Smooth muscle cell (in vitro differentiated cells): ENCODE measurements at regions not wholly inside any gene's neighbourhood (a gene's known extent, or its start where the extent isn't known, plus 50 kb on each side); places are given as distances from the start of the nearest gene placed in this dataset.

Experiments used
- DNase-seq: peaks from one replicate; lab custom pipeline; 2025; ENCODE audit not compliant: unreplicated experiment; lab: John Stamatoyannopoulos, UW
- H2AFZ ChIP-seq: fragments of 200-600 bp; sonication (generic); 2 replicates; pipeline ENCODE4 v1.6.0; 2016; ENCODE audit warnings: antibody characterized with exemption, low read depth, mild to moderate bottlenecking
- H3F3A ChIP-seq: fragments of 200-600 bp; sonication (generic); 2 replicates; pipeline ENCODE4 v1.6.0; 2017; ENCODE audit warnings: antibody characterized with exemption, low read depth
- H3K27ac ChIP-seq: fragments of 200-600 bp; sonication (generic); 2 replicates; pipeline ENCODE4 v1.5.1; 2016; ENCODE audit warnings: low read depth, mild to moderate bottlenecking
- H3K27me3 ChIP-seq: fragments of 200-600 bp; sonication (generic); 2 replicates; pipeline ENCODE4 v1.6.1; 2016; ENCODE audit warnings: low read depth, mild to moderate bottlenecking
- H3K36me3 ChIP-seq: fragments of 200-600 bp; sonication (generic); 2 replicates; pipeline ENCODE4 v1.5.1; 2016; ENCODE audit warnings: low read depth
- H3K4me1 ChIP-seq: fragments of 200-600 bp; sonication (generic); 2 replicates; pipeline ENCODE4 v1.5.1; 2016; ENCODE audit warnings: low read depth
- H3K4me2 ChIP-seq: fragments of 200-600 bp; sonication (generic); 2 replicates; pipeline ENCODE4 v1.6.0; 2016; ENCODE audit warnings: mild to moderate bottlenecking
- H3K4me3 ChIP-seq: fragments of 200-600 bp; sonication (generic); 2 replicates; pipeline ENCODE4 v1.5.1; 2016; ENCODE audit warnings: mild to moderate bottlenecking
- H3K79me2 ChIP-seq: fragments of 200-600 bp; sonication (generic); 2 replicates; pipeline ENCODE4 v1.6.0; 2016; ENCODE audit warnings: low read depth, mild to moderate bottlenecking
- H3K9ac ChIP-seq: fragments of 200-600 bp; sonication (generic); 2 replicates; pipeline ENCODE4 v1.6.0; 2016; ENCODE audit warnings: low read depth
- H3K9me3 ChIP-seq: fragments of 200-600 bp; sonication (generic); replicated peaks from 2 replicates; pipeline ENCODE4 v1.5.1; 2016; ENCODE audit warnings: low read depth
- H4K20me1 ChIP-seq: fragments of 200-600 bp; sonication (generic); 2 replicates; pipeline ENCODE4 v1.6.0; 2016; ENCODE audit warnings: low read depth
- WGBS: methylation state at CpG from one replicate; pipeline ENCODE4 v1.1.7; 2016; ENCODE audit warnings: low lambda C conversion rate; 5-methylcytosine and 5-hydroxymethylcytosine counted together
- TF ChIP-seq, protein P1 (sequence below): fragments of 200-600 bp; sonication (generic); IDR thresholded peaks from 2 replicates; pipeline ENCODE4 v1.5.1; 2017; ENCODE audit warnings: borderline replicate concordance, mild to moderate bottlenecking, antibody characterized with exemption; ENCODE audit not compliant: insufficient read depth, poor library complexity, severe bottlenecking

GRCh38 chr9:116007824-116008223 is 145.8 kb upstream of the PAPPA start:
- Histone ChIP-seq H3K27me3 (no peaks in the 10 kb centered on the region), H3F3A (peaks cover 5% of the 10 kb centered on the region), H4K20me1 (no peaks in the 10 kb centered on the region), H3K27ac (no peak overlapping the region), H3K4me2 (no peak overlapping the region), H3K9me3 (no peaks in the 10 kb centered on the region), H3K4me1 (no peaks in the 10 kb centered on the region), H3K4me3 (no peak overlapping the region), H2AFZ (no peak overlapping the region), H3K36me3 (no peaks in the 10 kb centered on the region), H3K9ac (no peak overlapping the region), H3K79me2 (no peaks in the 10 kb centered on the region)
- no peak for DNase-seq
- TF ChIP-seq, protein P1, sequence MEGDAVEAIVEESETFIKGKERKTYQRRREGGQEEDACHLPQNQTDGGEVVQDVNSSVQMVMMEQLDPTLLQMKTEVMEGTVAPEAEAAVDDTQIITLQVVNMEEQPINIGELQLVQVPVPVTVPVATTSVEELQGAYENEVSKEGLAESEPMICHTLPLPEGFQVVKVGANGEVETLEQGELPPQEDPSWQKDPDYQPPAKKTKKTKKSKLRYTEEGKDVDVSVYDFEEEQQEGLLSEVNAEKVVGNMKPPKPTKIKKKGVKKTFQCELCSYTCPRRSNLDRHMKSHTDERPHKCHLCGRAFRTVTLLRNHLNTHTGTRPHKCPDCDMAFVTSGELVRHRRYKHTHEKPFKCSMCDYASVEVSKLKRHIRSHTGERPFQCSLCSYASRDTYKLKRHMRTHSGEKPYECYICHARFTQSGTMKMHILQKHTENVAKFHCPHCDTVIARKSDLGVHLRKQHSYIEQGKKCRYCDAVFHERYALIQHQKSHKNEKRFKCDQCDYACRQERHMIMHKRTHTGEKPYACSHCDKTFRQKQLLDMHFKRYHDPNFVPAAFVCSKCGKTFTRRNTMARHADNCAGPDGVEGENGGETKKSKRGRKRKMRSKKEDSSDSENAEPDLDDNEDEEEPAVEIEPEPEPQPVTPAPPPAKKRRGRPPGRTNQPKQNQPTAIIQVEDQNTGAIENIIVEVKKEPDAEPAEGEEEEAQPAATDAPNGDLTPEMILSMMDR, result no peak
- WGBS, result 94% methylated on average over 2 of the region's 2 CpGs

- WGBS, result 67% methylated on average over 5 of the region's 5 CpGs
- no peak for DNase-seq
Measured at GRCh38 chr9:116008278-116008677, 145.3 kb upstream of the PAPPA start.

DNA sequence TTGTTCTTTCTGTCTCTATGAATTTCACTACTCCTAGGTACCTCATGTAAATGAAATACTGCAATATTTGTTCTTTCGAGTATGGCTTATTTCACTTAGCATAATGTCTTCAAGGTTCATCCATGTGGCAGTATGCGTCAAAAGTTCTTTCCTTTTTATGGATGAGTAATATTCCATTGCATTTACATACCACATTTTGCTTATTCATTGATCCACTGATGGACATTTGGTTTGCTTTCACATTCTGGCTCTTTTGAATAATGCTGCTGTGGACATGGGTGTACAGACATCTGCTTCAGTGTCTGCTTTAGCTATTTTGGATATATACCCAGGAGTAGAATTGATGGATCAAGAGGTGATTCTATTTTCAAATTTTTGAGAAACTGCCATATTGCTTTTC is 144.2 kb upstream of the PAPPA start:
- no peaks in the 10 kb centered on the region for H3K36me3 ChIP-seq
- H3K4me1 ChIP-seq, result no peaks in the 10 kb centered on the region
- H4K20me1 ChIP-seq, result no peaks in the 10 kb centered on the region
- H3K4me2 ChIP-seq, result no peak overlapping the region
- no peaks in the 10 kb centered on the region for H3K27me3 ChIP-seq
- DNase-seq, result no peak
- no peak overlapping the region for H3K9ac ChIP-seq
- TF ChIP-seq, protein P1, result no peak
- no peak overlapping the region for H3K4me3 ChIP-seq
- WGBS, result 92% methylated on average over 2 of the region's 2 CpGs
- peaks cover 5% of the 10 kb centered on the region for H3F3A ChIP-seq
- no peaks in the 10 kb centered on the region for H3K79me2 ChIP-seq
- no peaks in the 10 kb centered on the region for H3K9me3 ChIP-seq
- H2AFZ ChIP-seq, result no peak overlapping the region
- no peak overlapping the region for H3K27ac ChIP-seq

More at GRCh38 chr9:116008278-116008677, 145.3 kb upstream of the PAPPA start:
- H3K9ac ChIP-seq, result no peak overlapping the region
- no peak overlapping the region for H3K27ac ChIP-seq
- no peaks in the 10 kb centered on the region for H3K27me3 ChIP-seq
- H3K9me3 ChIP-seq, result no peaks in the 10 kb centered on the region
- H3K79me2 ChIP-seq, result no peaks in the 10 kb centered on the region
- no peaks in the 10 kb centered on the region for H4K20me1 ChIP-seq
- no peak overlapping the region for H2AFZ ChIP-seq
- TF ChIP-seq, protein P1, result no peak
- H3F3A ChIP-seq, result peaks cover 5% of the 10 kb centered on the region
- H3K4me2 ChIP-seq, result no peak overlapping the region
- no peaks in the 10 kb centered on the region for H3K4me1 ChIP-seq
- H3K4me3 ChIP-seq, result no peak overlapping the region
- no peaks in the 10 kb centered on the region for H3K36me3 ChIP-seq

DNA sequence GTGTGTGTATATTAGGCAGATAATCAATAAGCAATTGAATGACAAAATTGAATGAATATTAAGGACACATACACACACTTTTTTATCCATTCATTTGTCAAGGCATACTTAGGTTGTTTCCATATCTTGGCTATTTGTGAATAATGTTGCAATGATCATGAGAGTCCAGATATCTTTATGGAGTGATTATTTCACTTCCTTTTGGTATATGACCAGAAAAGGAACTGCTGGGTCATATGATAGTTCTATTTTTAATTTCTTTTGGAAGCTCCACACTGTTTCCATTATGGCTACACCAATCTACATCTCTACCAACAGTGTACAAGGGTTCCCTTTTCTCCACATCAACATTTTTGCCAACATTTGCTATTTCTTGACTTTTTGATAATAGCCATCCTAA is 137.7 kb upstream of the PAPPA start:
- no peaks in the 10 kb centered on the region for H3K4me1 ChIP-seq
- H3K4me3 ChIP-seq, result no peak overlapping the region
- no peaks in the 10 kb centered on the region for H3K27me3 ChIP-seq
- no peaks in the 10 kb centered on the region for H3K36me3 ChIP-seq
- H3K27ac ChIP-seq, result no peak overlapping the region
- H2AFZ ChIP-seq, result no peak overlapping the region
- H3F3A ChIP-seq, result peaks cover 3% of the 10 kb centered on the region
- no peaks in the 10 kb centered on the region for H3K79me2 ChIP-seq
- no peak overlapping the region for H3K4me2 ChIP-seq
- no peaks in the 10 kb centered on the region for H3K9me3 ChIP-seq
- no peak for DNase-seq
- H3K9ac ChIP-seq, result no peak overlapping the region
- TF ChIP-seq, protein P1, result no peak
- no peaks in the 10 kb centered on the region for H4K20me1 ChIP-seq
